TTC549 (cell line): ENCODE measurements at regions not wholly inside any gene's neighbourhood (a gene's known extent, or its start where the extent isn't known, plus 50 kb on each side); places are given as distances from the start of the nearest gene placed in this dataset.

ENCODE experiments used
- FAIRE-seq: peaks from 2 replicates; lab custom pipeline; 2012; peaks lifted over from hg19 to GRCh38; lab: Jason Lieb, UNC

DNA sequence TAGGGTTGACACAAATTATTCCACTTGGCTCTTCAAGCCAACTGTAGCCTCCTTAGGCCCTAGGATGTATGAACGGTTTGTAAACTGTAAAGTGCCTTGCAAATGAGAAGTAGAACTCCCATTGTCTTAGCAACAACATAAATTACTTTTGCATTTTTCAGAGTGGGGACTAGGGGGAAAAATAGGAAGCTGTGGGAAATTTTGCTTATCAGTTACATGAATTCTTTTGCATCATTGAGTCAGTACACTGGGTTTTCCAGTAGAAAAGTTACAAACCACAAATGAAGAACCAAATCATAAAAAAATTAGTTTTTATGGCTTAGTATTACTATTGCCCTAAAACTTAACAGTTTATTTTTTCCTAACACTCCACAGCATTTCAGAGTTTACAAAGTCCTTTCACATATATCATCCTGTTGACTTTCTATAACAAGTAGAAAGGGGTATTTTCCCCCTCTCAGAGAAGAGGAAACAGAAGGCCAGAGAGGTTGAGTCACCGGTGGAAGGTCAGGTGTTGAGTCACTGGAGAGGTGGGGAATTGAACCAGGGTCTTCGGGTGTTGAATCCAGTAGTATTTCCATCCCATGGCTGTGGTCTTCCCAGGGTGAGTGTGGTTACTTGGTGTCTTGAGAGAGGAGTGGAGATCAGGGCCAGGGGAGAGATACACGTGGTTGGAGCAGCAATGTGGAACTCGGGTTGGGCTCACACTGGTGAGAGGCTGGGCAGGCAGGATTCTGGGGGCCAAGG, 71.9 kb upstream of the USP24 start:
- no peak for FAIRE-seq

GRCh38 chr1:55285834-55286233, 70.7 kb upstream of the USP24 start:
- no peak for FAIRE-seq

DNA sequence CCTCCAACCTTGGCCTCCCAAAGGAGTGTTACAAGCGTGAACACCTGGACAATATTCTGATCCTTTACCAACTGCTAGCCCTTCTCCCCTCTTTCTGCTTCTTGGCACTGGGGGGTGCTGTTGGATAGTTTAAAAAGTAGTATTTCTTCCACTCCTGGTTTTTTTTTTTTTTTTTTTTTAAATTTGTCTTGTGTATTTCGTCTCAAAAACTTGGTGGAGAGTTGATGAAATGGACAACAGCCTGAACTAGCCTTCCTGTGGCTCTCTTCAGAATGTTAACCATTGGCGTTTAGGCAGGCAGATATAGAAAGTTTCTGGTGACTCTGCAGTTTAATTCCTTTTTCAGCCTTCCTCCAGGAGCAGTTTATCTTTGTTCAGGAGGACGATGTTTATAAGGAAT, 69.7 kb upstream of the USP24 start:
- FAIRE-seq = no peak

- FAIRE-seq = no peak
These were observed 66.9 kb upstream of the USP24 start for GRCh38 chr1:55282058-55282457.

- no peak for FAIRE-seq
These were observed 65.6 kb upstream of the USP24 start for GRCh38 chr1:55280731-55281130.

DNA sequence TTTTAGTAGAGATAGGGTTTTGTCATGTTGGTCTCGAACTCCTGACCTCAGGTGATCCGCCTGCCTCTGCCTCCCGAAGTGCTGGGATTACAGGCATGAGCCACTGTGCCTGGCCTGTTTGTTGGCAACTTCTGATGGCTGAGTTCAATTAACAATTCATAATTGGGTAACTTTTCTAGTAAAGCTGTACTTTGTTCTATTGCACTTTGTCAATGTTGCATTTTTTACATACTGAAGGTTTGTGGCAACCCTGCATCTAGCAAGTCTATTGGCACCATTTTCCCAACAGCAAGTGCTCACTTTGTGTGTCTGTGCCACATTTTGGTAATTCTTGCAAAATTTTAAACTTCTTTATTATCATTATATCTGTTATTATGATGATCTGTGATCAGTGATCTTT, 64.5 kb upstream of the USP24 start:
- FAIRE-seq = no peak

DNA sequence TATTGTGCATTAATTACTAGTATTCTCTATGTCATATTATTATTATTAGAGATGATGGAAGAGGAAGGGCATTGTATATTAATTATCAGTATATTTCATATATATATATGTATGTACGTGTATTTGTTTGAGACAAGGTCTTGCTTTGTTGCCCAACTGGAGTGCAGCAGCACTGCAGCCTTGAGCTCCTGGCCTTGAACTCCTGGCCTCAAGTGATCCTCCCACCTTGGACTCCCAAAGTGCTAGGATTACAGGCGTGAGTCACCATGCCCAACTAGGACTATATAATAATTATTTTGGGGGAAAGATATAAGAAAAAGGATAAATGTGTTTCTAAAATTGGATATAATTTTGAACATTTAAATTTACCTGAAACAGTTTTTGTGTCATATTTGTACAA, 63.2 kb upstream of the USP24 start:
- no peak for FAIRE-seq

DNA sequence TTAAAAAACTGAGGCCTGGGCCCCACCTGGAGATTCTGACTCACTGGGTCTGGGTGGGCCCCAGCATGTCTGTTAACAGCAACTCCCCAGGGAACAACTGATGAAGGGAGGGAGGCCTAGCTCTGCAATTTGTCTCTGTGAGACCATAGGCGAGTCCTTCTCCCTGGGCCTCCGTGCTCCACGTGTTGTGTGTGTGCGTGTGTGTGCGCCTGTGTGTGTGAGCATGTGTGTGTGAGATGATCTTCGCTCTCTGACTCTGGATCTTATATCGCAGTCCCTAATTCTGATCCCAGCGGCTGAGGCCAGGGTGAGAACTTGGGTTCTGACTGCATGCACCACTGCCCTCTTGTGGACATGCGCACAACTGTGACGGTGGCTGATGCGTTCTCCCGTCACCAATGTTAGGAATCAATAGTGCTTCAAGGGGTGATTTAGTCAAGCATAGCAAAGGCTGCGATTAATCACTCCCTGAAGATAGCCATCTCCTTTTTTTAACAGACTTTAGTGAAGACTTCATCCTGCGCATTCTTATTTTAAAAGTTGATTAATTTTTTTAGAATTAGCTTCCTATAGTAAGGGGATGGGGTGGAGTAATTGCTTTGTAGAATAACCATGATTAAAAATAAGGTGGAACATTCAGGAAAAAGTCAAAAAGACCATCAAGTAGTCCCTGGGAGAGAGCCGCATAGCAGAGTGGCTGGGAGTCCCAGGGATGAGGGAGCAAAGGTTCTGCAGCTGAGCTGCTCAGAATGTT, 62.4 kb upstream of the USP24 start:
- FAIRE-seq = no peak

DNA sequence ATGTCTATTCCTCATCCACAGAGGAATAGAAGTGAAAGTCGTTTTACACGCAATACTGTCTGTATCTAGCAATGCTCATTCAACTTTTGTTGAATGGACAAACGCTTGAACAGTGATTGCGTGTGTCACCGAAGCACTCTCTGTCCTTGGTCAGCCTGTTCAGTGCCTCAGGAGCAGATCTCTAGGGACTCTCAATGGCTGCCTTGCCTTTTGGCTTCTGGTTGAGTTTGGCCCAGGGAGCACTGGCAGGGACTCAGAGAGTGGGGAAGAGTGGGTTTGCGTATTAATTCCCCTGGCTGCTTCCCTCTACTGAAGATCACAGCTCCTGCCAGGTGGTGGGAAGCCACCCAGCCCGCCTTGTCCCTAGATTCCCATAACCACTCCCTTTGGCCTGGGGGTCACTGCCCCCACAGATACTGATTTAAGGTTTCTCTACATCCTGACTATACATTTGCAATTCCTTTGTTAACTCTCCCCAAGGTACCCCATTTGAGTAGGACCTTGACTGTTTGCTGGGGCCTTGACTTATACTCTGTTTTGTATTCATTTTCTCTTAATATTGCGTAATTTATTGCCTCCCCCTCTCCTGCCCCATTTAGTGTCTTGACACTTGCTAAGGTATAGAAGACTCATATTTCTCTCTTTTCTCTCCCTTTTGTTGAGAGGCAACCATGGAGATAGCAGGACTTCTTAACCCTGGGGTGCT, 61.7 kb upstream of the USP24 start:
- no peak for FAIRE-seq

- FAIRE-seq = no peak
These were observed 60.8 kb upstream of the USP24 start for GRCh38 chr1:55275941-55276341.

DNA sequence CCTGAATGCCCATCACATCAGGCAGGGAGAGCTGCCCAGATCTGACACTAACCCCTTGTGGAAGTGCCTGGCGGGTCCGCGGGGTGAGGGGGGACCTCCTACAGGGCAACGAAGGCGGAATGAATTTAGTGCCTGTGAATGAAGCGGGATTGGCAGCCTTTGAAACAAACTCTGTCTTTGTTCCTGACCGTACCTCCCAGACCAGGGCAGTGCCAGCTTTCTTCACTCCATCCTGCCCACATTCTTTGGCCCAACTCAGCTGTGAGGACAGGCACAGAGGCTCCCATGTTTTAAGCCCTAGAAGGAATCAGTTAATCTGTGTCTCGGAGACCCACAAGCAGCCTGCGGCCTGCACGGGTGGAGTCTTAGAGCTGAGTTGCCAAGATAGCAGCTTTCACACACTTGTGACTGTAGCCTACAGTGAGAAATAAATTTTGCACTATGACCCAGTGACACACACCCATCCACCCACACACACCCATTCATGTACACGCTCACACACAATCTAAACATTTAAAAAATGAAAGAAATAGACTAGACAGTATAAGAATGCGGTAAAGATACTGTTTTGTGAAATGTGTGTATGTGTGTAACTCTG, 60.1 kb upstream of the USP24 start:
- no peak for FAIRE-seq

- no peak for FAIRE-seq
These were observed 57.8 kb upstream of the USP24 start for GRCh38 chr1:55272994-55273393.
